Transverse colon (tissue), 4 donors: ENCODE measurements at regions not wholly inside any gene's neighbourhood (a gene's known extent, or its start where the extent isn't known, plus 50 kb on each side); places are given as distances from the start of the nearest gene placed in this dataset.

ENCODE experiments used
- DNase-seq: peaks from one replicate; pipeline ENCODE4 v3.0.0-alpha.2; 2019
- H3K27ac ChIP-seq, 4 donors: fragments of 200-600 bp; sonication (generic); 2 replicates each; pipeline ENCODE4 v1.5.1; 2016 to 2018; ENCODE audit warnings: inconsistent platforms in 4 of 4
- H3K27me3 ChIP-seq: fragments of 200-600 bp; sonication (generic); 2 replicates; pipeline ENCODE4 v1.5.1; 2017; ENCODE audit warnings: inconsistent platforms
- H3K36me3 ChIP-seq, 4 donors: fragments of 200-600 bp; sonication (generic); 2 replicates each; pipeline ENCODE4 v1.5.1; 2017 to 2019; ENCODE audit warnings: inconsistent platforms in 4 of 4
- H3K4me1 ChIP-seq, 4 donors: fragments of 200-600 bp; sonication (generic); 2 replicates each; pipeline ENCODE4 v1.5.1; 2017 to 2020; ENCODE audit warnings: inconsistent platforms in 4 of 4
- H3K4me3 ChIP-seq, 4 donors: fragments of 200-600 bp; sonication (generic); 1 replicate in 1 of 4; 2 replicates in 3 of 4; pipeline versions ENCODE4 v1.5.1 to v1.6.1; 2017 to 2019; ENCODE audit warnings: inconsistent platforms in 4 of 4
- H3K9me3 ChIP-seq, 2 donors: fragments of 200-600 bp; sonication (generic); 2 replicates each; pipeline ENCODE4 v1.5.1; 2017 to 2019; ENCODE audit warnings: inconsistent platforms in 2 of 2
- EP300 ChIP-seq: sonication (generic); formaldehyde crosslinking; IDR thresholded peaks from one replicate; pipeline ENCODE4 v1.6.1; 2017; ENCODE audit warnings: antibody characterized with exemption, low read depth
- POLR2A ChIP-seq: fragments of 450-650 bp; IDR thresholded peaks from one replicate; pipeline ENCODE4 v1.6.1; 2016; ENCODE audit warnings: antibody characterized with exemption, mild to moderate bottlenecking, moderate library complexity
- POLR2AphosphoS5 ChIP-seq, 3 donors: sonication (generic); formaldehyde crosslinking; IDR thresholded peaks; one replicate each; pipeline ENCODE4 v1.6.1; 2016; ENCODE audit warnings: antibody characterized with exemption in 3 of 3
- WGBS, 2 donors: methylation state at CpG; one replicate each; pipeline ENCODE4 v1.1.5; 2018; ENCODE audit warnings: low coverage in 1 of 2; 5-methylcytosine and 5-hydroxymethylcytosine counted together
- in situ Hi-C, 4 donors: fragments of 200-750 bp; cut with MboI; loops; one replicate each; pipeline versions ENCODE4 v1.15.0 to v1.15.1; 2017; ENCODE audit warnings: low sequenced_read_pairs in 3 of 4, low pct_ligation_motif_present in 1 of 4, low pct_unique_long_range_greater_than_20kb in 1 of 4
- intact Hi-C: fragments of 100-400 bp; cut with DNase I; formaldehyde crosslinking; loops from one replicate; pipeline ENCODE4 v1.15.1; 2023; ENCODE audit warnings: low total_unique reads
- TF ChIP-seq, protein P1 (sequence below), 5 experiments: fragments of 200-600 bp in 3 of 5; fragments of 450-650 bp in 2 of 5; sonication (generic) in 3 of 5; IDR thresholded peaks; 1 replicate in 2 of 5; 2 replicates in 3 of 5; pipeline ENCODE4 v1.5.1; 2016 to 2017; ENCODE audit warnings: antibody characterized with exemption in 5 of 5, inconsistent platforms in 3 of 5, mild to moderate bottlenecking in 2 of 5, moderate library complexity in 1 of 5

DNA sequence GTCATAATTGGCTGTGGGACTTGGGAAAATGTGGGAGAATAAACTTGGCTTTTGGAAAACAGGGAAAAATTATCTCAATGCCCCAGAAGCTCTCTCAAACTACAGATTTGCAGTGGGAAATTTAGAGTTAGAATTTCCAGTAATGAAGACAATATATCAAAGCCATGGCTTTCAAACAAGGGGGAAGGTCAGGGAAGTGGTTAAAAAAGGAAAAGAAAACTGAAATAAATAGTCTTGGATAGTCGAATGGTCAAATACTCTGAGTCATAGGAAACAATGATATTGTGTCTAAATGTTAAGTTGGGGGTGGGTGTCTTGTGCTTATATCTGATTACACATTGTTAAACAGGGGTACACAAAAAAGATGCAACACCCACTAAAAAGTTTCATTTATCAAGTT, 272.4 kb upstream of the COL8A1 start:
- in situ Hi-C loops = no loop called here
- no peaks in the 10 kb centered on the region for H3K4me1 ChIP-seq
- WGBS, 2 donors = 7 to 19% methylated on average over 1 of the region's 1 CpG

DNA sequence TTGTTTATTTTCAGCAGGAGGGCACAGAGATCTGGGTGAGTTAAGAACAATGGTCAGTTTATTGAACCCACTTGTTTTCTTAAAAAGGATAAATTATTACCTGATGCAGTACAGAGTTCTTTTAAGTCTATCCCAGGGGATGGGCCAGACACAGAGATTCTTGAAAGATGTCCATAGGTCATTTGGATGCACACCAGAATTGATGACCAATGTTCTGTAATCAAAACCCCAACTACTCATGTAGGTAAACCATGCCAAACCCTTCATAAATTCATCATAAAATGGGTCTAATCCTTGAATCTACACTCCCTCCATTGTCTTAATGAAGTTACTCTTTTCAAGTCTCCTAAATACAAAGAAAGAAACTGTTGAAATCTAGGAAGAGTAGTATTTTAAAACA, 273.0 kb upstream of the COL8A1 start:
- no peak for TF ChIP-seq POLR2A
- TF ChIP-seq, protein P1, sequence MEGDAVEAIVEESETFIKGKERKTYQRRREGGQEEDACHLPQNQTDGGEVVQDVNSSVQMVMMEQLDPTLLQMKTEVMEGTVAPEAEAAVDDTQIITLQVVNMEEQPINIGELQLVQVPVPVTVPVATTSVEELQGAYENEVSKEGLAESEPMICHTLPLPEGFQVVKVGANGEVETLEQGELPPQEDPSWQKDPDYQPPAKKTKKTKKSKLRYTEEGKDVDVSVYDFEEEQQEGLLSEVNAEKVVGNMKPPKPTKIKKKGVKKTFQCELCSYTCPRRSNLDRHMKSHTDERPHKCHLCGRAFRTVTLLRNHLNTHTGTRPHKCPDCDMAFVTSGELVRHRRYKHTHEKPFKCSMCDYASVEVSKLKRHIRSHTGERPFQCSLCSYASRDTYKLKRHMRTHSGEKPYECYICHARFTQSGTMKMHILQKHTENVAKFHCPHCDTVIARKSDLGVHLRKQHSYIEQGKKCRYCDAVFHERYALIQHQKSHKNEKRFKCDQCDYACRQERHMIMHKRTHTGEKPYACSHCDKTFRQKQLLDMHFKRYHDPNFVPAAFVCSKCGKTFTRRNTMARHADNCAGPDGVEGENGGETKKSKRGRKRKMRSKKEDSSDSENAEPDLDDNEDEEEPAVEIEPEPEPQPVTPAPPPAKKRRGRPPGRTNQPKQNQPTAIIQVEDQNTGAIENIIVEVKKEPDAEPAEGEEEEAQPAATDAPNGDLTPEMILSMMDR (IDR thresholded peaks at IDR 0.05) = no peak
- TF ChIP-seq EP300 = no peak
- no peak for TF ChIP-seq POLR2AphosphoS5 (IDR thresholded peaks at IDR 0.05)
- DNase-seq = no peak
- no peaks in the 10 kb centered on the region for H3K27me3 ChIP-seq
- no peaks in the 10 kb centered on the region for H3K36me3 ChIP-seq
- H3K9me3 ChIP-seq = no peaks in the 10 kb centered on the region
- intact Hi-C loops = no loop called here
- no peaks in the 10 kb centered on the region for H3K4me1 ChIP-seq
- in situ Hi-C loops = no loop called here
- no peak overlapping the region for H3K27ac ChIP-seq
- no peak overlapping the region for H3K4me3 ChIP-seq

More for the DNA sequence above, 272.4 kb upstream of the COL8A1 start:
- Histone ChIP-seq H3K27ac (no peak overlapping the region), H3K36me3 (no peaks in the 10 kb centered on the region), H3K27me3 (no peaks in the 10 kb centered on the region), H3K4me3 (no peak overlapping the region), H3K9me3 (no peaks in the 10 kb centered on the region)
- intact Hi-C loops = no loop called here
- TF ChIP-seq, protein P1 (IDR thresholded peaks at IDR 0.05) = no peak
- no peak for TF ChIP-seq POLR2A
- TF ChIP-seq EP300 = no peak
- no peak for TF ChIP-seq POLR2AphosphoS5 (IDR thresholded peaks at IDR 0.05)
- DNase-seq = no peak

DNA sequence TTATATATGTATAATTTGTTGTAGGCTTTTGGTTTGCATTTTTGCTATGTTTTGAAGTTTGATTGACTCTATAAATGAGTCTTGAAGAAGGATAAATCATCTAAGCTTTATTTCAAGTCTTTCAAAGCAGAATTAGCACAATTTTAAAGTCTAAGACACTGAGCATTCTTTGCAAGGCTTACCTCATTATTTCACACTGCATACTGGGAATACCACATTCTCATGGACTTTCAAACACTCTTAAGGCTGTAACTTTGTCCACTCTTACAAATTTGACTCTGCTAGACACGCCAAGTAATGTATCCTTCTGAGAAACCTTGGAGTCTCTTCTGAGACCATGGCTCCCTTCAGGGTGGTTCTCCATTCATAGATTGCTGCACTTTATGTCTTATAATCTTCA, 281.3 kb upstream of the COL8A1 start:
- no peak for DNase-seq
- Histone ChIP-seq H3K27me3 (no peaks in the 10 kb centered on the region), H3K4me3 (no peak overlapping the region), H3K4me1 (peaks cover 0 to 8% (median 0%) of the 10 kb centered on the region in 4 donors), H3K27ac (no peak overlapping the region), H3K36me3 (no peaks in the 10 kb centered on the region), H3K9me3 (no peaks in the 10 kb centered on the region)
- intact Hi-C loops = no loop called here
- in situ Hi-C loops = no loop called here
- 77 to 88% methylated on average over 1 of the region's 1 CpG for WGBS, 2 donors
- TF ChIP-seq, protein P1 (IDR thresholded peaks at IDR 0.05) = no peak
- no peak for TF ChIP-seq EP300
- TF ChIP-seq POLR2A = no peak
- TF ChIP-seq POLR2AphosphoS5 (IDR thresholded peaks at IDR 0.05) = no peak

DNA sequence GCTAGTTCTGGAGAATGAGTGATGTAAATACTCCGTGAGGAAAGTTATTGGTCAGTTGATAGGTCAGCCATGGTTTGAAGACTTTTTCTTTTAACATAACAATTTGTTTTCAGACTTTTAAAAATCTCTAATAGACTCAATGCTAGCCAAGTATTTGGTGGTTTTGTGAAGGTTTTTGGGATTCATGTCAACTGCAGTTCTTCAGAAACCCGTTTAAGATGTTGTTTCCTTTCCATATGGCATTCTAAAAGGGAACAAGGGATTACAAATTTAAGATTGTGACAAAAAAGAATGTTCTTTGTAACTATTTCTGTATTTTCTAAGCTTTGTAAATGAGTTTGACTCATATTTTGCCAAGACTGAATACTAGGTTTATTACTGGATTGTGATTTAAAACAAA, 281.7 kb upstream of the COL8A1 start:
- DNase-seq = no peak
- in situ Hi-C loops = no loop called here
- 72% methylated on average over 2 of the region's 2 CpGs for WGBS, 2 donors

More for the DNA sequence above, 281.7 kb upstream of the COL8A1 start:
- Histone ChIP-seq H3K36me3 (no peaks in the 10 kb centered on the region), H3K27me3 (no peaks in the 10 kb centered on the region), H3K9me3 (no peaks in the 10 kb centered on the region), H3K27ac (no peak overlapping the region), H3K4me1 (peaks cover 0 to 8% (median 0%) of the 10 kb centered on the region in 4 donors), H3K4me3 (no peak overlapping the region)
- no peak for TF ChIP-seq POLR2AphosphoS5 (IDR thresholded peaks at IDR 0.05)
- TF ChIP-seq, protein P1 (IDR thresholded peaks at IDR 0.05) = no peak
- no peak for TF ChIP-seq POLR2A
- TF ChIP-seq EP300 = no peak
- intact Hi-C loops = no loop called here
